ENCODE measurements at regions not wholly inside any gene's neighbourhood (a gene's known extent, or its start where the extent isn't known, plus 50 kb on each side); places are given as distances from the start of the nearest gene placed in this dataset.

GRCh38 chr14:81811705-81812269, 278.1 kb upstream of the SEL1L start:
- no peaks in the 10 kb centered on the region for H3K4me1 ChIP-seq
- TF ChIP-seq, protein P1, sequence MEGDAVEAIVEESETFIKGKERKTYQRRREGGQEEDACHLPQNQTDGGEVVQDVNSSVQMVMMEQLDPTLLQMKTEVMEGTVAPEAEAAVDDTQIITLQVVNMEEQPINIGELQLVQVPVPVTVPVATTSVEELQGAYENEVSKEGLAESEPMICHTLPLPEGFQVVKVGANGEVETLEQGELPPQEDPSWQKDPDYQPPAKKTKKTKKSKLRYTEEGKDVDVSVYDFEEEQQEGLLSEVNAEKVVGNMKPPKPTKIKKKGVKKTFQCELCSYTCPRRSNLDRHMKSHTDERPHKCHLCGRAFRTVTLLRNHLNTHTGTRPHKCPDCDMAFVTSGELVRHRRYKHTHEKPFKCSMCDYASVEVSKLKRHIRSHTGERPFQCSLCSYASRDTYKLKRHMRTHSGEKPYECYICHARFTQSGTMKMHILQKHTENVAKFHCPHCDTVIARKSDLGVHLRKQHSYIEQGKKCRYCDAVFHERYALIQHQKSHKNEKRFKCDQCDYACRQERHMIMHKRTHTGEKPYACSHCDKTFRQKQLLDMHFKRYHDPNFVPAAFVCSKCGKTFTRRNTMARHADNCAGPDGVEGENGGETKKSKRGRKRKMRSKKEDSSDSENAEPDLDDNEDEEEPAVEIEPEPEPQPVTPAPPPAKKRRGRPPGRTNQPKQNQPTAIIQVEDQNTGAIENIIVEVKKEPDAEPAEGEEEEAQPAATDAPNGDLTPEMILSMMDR (IDR thresholded peaks at IDR 0.05), result no peak
- WGBS, 2 donors, result 75 to 87% methylated on average over 7 of the region's 7 CpGs
- no peaks in the 10 kb centered on the region for H3K9me3 ChIP-seq
- H3K4me3 ChIP-seq, result no peak overlapping the region
- H3K36me3 ChIP-seq, result no peaks in the 10 kb centered on the region
- ATAC-seq (no peak), DNase-seq (no peak), FAIRE-seq (no peak)
- H3K27ac ChIP-seq, result no peak overlapping the region
- intact Hi-C loops (cut with DNase I), result no loop called here
- no peaks in the 10 kb centered on the region for H3K27me3 ChIP-seq

DNA sequence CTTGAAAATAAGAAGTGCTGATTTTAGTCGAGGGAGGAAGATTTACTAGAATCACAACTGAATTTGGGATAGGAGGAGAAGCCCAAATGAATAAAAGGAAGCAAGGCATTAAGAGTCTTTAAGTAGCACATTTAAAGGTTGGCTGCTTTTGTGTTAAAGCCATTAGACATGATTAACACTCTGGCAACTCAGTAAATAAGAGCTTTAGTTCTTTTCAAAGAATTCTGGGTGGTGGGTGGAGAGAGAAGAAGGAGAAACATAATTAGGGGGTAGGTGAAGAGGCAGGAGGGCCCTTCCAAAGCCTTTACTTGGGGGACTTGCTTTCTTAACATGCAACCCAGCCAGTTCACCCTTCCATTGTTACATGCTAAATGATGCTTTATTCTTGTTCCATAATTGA, 284.6 kb upstream of the SEL1L start:
- no peaks in the 10 kb centered on the region for H3K36me3 ChIP-seq
- no peak for ATAC-seq
- intact Hi-C loops (cut with DNase I), result no loop called here
- 58 to 68% methylated on average over 1 of the region's 1 CpG for WGBS, 2 donors
- peaks cover 0 to 21% (median 11%) of the 10 kb centered on the region in 3 donors for H3K4me1 ChIP-seq
- no peaks in the 10 kb centered on the region for H3K9me3 ChIP-seq
- no peak for DNase-seq
- H3K27me3 ChIP-seq, result no peaks in the 10 kb centered on the region
- FAIRE-seq, result no peak
- TF ChIP-seq, protein P1 (IDR thresholded peaks at IDR 0.05), result no peak
- no peak overlapping the region for H3K4me3 ChIP-seq
- peak overlapping the region in 1 of 4 donors; percentile 66 for H3K27ac ChIP-seq

DNA sequence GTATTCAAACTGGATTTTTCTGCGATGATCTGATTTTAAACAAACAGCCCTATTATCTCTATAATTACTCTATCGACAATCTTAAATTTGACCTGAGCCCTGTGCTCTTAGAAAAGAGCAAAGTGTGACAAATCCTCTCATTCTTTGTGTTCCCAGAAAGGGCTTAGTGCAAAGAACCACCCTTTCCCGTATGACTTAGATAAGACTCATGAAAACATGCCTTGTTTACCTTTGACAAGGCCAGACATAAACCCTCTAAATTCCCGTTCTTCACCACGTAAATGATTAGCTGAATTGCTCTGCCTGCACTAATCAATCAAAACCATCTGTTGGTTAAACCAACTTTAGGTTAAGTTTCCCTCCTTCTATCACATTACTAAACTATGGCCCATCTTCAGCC, 285.7 kb upstream of the SEL1L start:
- no peak overlapping the region for H3K4me3 ChIP-seq
- no peaks in the 10 kb centered on the region for H3K9me3 ChIP-seq
- H3K27ac ChIP-seq, result peak overlapping the region in 2 of 4 donors; percentile 57 to 66
- intact Hi-C loops (cut with DNase I), result no loop called here
- no peaks in the 10 kb centered on the region for H3K36me3 ChIP-seq
- H3K4me1 ChIP-seq, result peaks cover 0 to 21% (median 11%) of the 10 kb centered on the region in 3 donors
- TF ChIP-seq, protein P1 (IDR thresholded peaks at IDR 0.05), result no peak
- 7% methylated on average over 5 of the region's 5 CpGs for WGBS, 2 donors
- FAIRE-seq, result no peak
- no peaks in the 10 kb centered on the region for H3K27me3 ChIP-seq
- peak in 3 of 4 donors; percentile 64 to 93 (median 93) for ATAC-seq
- DNase-seq, result no peak

DNA sequence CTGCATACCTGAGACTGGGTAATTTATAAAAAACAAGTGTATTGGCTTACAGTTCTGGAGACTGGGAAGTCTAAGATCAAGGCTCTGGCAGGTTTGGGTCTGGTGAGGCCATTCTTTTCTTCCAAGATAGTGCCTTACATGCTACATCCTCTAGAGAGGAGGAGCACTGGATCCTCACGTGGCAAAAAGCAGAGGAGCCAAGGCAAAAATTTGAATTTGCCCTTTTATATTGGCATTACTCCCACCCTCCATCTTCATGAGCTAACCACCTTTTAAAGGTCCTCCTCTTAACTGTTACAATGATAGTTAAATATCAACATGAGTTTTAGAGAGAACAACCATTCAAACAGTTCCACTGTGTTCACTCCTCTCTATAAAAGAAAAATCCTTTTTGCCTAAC, 286.3 kb upstream of the SEL1L start:
- H3K4me1 ChIP-seq, result peaks cover 0 to 21% (median 11%) of the 10 kb centered on the region in 3 donors
- DNase-seq (no peak), ATAC-seq (no peak), FAIRE-seq (no peak)
- intact Hi-C loops (cut with DNase I), result no loop called here
- H3K27ac ChIP-seq, result peak overlapping the region in 2 of 4 donors; percentile 57 to 66
- WGBS, 2 donors, result 71% methylated on average over 1 of the region's 1 CpG
- TF ChIP-seq, protein P1 (IDR thresholded peaks at IDR 0.05), result no peak
- H3K36me3 ChIP-seq, result no peaks in the 10 kb centered on the region
- no peaks in the 10 kb centered on the region for H3K27me3 ChIP-seq
- H3K9me3 ChIP-seq, result no peaks in the 10 kb centered on the region
- no peak overlapping the region for H3K4me3 ChIP-seq

DNA sequence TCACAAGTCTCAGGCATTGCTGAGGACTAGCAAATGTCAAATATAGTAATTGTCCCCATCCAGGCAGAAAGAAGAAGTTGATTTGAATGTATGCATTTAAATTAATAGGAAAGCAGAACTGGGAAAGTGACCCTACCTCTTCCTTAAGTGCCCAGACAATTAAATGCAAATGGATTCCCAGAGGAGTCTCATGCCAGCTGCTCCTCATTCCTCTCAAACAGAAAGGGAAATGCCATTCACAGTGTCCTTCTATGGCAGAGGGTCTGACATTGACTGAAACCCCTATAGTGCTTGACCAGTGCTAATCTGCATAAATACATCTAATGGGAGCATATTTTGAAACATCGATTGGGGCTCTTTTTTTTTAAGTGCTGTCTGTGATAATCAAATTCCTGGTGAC, 292.4 kb upstream of the SEL1L start:
- ATAC-seq (no peak), DNase-seq (no peak), FAIRE-seq (no peak)
- Histone ChIP-seq H3K27me3 (no peaks in the 10 kb centered on the region), H3K4me3 (no peak overlapping the region), H3K36me3 (no peaks in the 10 kb centered on the region), H3K27ac (no peak overlapping the region), H3K4me1 (peaks cover 0 to 6% (median 0%) of the 10 kb centered on the region in 3 donors), H3K9me3 (no peaks in the 10 kb centered on the region)
- 84 to 85% methylated on average over 1 of the region's 1 CpG for WGBS, 2 donors
- TF ChIP-seq, protein P1 (IDR thresholded peaks at IDR 0.05), result no peak
- intact Hi-C loops (cut with DNase I), result no loop called here
